HepG2 (cell line): ENCODE measurements at regions not wholly inside any gene's neighbourhood (a gene's known extent, or its start where the extent isn't known, plus 50 kb on each side); places are given as distances from the start of the nearest gene placed in this dataset.

Experiments used
- MNT ChIP-seq: fragments of 450-650 bp; IDR thresholded peaks from 2 replicates; pipeline ENCODE4 v1.6.1; 2016
- ZNF160 ChIP-seq: sonication (generic); formaldehyde crosslinking; IDR thresholded peaks from 2 replicates; pipeline ENCODE4 v1.8.0; 2022; ENCODE audit warnings: mild to moderate bottlenecking, inconsistent platforms, missing genetic modification reagents

- TF ChIP-seq ZNF160 (CRISPR knock-in tag) (no peak), MNT (no peak)
Measured at GRCh38 chr4:27168783-27169182, 308.1 kb downstream of the STIM2 start.
